ENCODE measurements at regions not wholly inside any gene's neighbourhood (a gene's known extent, or its start where the extent isn't known, plus 50 kb on each side); places are given as distances from the start of the nearest gene placed in this dataset.

- DNase-seq (ENCODE audit: low read depth in 2 of 2) = no peak
Observed at GRCh38 chr11:88448131-88448670, 110.7 kb upstream of the CTSC start.

GRCh38 chr11:88447281-88447680 is 109.7 kb upstream of the CTSC start:
- DNase-seq (ENCODE audit: low read depth in 2 of 2) = no peak

GRCh38 chr11:88439356-88439755 is 101.8 kb upstream of the CTSC start:
- no peak for DNase-seq (ENCODE audit: low read depth in 2 of 2)

- DNase-seq (ENCODE audit: low read depth in 2 of 2) = no peak
Observed at GRCh38 chr11:88438721-88439120, 101.2 kb upstream of the CTSC start.

- no peak for DNase-seq (ENCODE audit: low read depth in 2 of 2)
Observed at GRCh38 chr11:88435415-88435814, 97.9 kb upstream of the CTSC start.

GRCh38 chr11:88434333-88434976 is 96.9 kb upstream of the CTSC start:
- no peak for DNase-seq (ENCODE audit: low read depth in 2 of 2)

GRCh38 chr11:88433536-88434230 is 96.1 kb upstream of the CTSC start:
- no peak for DNase-seq (ENCODE audit: low read depth in 2 of 2)

- no peak for DNase-seq (ENCODE audit: low read depth in 2 of 2)
Observed at GRCh38 chr11:88431675-88432341, 94.3 kb upstream of the CTSC start.

GRCh38 chr11:88428959-88429358 is 91.4 kb upstream of the CTSC start:
- no peak for DNase-seq (ENCODE audit: low read depth in 2 of 2)

- no peak for DNase-seq (ENCODE audit: low read depth in 2 of 2)
Observed at GRCh38 chr11:88427719-88428118, 90.2 kb upstream of the CTSC start.

- DNase-seq (ENCODE audit: low read depth in 2 of 2) = no peak
Observed at GRCh38 chr11:88424881-88425280, 87.3 kb upstream of the CTSC start.

GRCh38 chr11:88421530-88421929 is 84.0 kb upstream of the CTSC start:
- peak; percentile 39 to 42 for DNase-seq (ENCODE audit: low read depth in 2 of 2)

GRCh38 chr11:88420165-88420791 is 82.7 kb upstream of the CTSC start:
- no peak for DNase-seq (ENCODE audit: low read depth in 2 of 2)

- no peak for DNase-seq (ENCODE audit: low read depth in 2 of 2)
Observed at GRCh38 chr11:88418508-88418907, 81.0 kb upstream of the CTSC start.

- DNase-seq (ENCODE audit: low read depth in 2 of 2) = no peak
Observed at GRCh38 chr11:88415495-88415894, 78.0 kb upstream of the CTSC start.

- no peak for DNase-seq (ENCODE audit: low read depth in 2 of 2)
Observed at GRCh38 chr11:88414981-88415413, 77.5 kb upstream of the CTSC start.

- DNase-seq (ENCODE audit: low read depth in 2 of 2) = no peak
Observed at GRCh38 chr11:88414385-88414861, 76.9 kb upstream of the CTSC start.

- DNase-seq (ENCODE audit: low read depth in 2 of 2) = no peak
Observed at GRCh38 chr11:88411265-88411664, 73.7 kb upstream of the CTSC start.

- DNase-seq (ENCODE audit: low read depth in 2 of 2) = no peak
Observed at GRCh38 chr11:88410656-88411055, 73.1 kb upstream of the CTSC start.

- DNase-seq (ENCODE audit: low read depth in 2 of 2) = no peak
Observed at GRCh38 chr11:88410056-88410455, 72.5 kb upstream of the CTSC start.

GRCh38 chr11:88406876-88407275 is 69.3 kb upstream of the CTSC start:
- no peak for DNase-seq (ENCODE audit: low read depth in 2 of 2)

GRCh38 chr11:88405853-88406252 is 68.3 kb upstream of the CTSC start:
- no peak for DNase-seq (ENCODE audit: low read depth in 2 of 2)

All from stimulated activated CD8-positive, alpha-beta memory T cell treated with anti-CD3 and anti-CD28 coated beads, Interleukin-15, amount 100 ng/mL, for 48 hours (primary cell).